T-helper 2 cell treated with Interferon-gamma antibody and Interleukin-4, amounts not matched to agents 100 ng/mL and 5 ng/mL, for 36 hours (primary cell): ENCODE measurements at regions not wholly inside any gene's neighbourhood (a gene's known extent, or its start where the extent isn't known, plus 50 kb on each side); places are given as distances from the start of the nearest gene placed in this dataset.

Source experiments
- intact Hi-C: fragments of 100-400 bp; cut with micrococcal nuclease; formaldehyde crosslinking; loops from one replicate; pipeline ENCODE4 v1.15.1; 2023

DNA sequence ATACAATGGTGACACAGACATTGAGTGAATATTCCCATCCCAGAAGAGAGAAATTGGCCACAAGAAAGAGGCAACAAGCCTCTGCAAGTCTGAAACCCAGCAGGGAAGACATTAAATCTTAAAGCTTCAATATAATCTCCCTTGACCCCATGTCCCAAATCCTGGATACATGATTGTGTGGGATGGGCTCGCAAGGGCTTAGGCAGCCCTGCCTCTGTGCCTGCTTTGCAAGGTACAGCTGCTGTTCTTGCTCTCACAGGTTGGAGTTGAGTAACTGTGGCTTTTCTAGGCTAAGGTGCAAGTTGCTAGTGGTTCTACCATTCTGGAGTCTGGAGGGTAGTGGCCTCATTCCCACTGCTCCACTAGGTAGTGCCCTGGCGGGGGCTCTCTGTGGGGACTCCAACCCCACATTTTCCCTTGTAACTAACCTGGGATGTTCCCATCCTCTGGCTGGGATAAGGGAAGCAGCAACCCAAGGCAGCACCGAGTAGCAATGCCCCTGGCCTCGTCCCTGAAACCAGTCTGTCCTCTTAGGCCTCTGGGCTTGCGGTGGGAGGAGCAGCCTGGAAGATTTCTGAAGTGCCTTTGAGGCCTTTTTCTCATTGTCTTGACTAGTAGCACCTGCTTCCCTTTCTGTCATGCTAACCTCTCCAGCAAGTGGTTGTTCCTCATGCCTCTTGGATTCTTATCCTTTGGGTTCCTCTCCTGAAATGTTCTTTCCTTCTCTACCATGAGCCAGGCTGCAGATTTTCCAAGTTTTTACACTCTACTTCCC, 90.0 kb downstream of the FAM174B start:
- intact Hi-C loops: no loop called here

DNA sequence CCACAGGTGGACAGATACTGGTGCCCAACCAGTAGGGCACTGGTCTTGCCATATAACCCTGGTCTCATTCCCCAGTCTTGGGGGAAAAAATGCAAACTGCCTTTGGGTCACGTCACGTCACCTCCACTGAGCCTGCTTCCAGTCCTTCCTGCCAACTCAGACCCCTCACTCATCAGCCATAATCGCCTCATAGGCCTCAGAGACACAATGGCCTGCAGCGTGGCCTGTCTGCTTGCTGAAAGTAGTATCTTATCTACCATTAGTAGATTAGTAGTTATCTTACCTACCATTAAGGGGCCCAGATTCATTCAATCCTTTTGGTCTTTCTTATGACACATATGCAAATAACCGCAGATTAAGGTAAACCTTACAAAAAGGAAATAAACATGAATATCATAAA, 93.8 kb downstream of the FAM174B start:
- intact Hi-C loops: no loop called here

DNA sequence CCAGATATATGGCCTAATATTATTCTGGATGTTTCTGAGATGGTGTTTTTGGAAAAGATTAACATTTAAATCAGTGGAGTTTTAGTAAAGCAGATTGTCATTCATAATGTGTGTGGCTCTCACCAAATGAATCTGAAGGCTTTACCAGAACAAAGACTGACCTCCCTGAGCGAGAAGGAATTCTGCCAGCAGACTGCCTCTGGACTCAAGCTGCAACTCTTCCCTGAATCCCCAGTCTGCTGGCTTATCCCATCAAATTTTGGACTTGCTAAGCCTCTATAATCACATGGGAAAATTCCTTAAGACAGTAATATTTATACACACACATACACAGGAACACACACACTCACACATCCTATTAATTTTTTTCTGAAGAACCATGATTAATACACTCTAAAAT, 102.3 kb downstream of the FAM174B start:
- intact Hi-C loops: no loop called here

DNA sequence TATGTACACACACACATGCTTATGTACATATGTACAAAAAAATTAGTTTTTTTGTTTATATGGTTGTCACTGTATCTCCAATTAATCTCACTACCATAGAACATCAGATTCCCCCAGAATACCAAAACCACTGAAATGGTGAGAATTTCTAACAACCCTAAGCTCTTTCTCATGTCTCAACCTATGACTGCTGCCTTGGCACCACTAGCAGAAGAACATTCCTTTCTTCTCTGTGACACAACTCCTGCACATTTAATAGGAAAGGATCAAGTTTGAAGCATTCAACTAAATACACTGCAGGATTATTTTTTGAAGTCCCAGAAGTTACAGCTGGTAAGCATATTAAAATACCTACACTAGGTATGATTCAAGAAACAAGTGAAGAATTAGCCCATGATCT, 109.6 kb downstream of the FAM174B start:
- intact Hi-C loops: no loop called here

DNA sequence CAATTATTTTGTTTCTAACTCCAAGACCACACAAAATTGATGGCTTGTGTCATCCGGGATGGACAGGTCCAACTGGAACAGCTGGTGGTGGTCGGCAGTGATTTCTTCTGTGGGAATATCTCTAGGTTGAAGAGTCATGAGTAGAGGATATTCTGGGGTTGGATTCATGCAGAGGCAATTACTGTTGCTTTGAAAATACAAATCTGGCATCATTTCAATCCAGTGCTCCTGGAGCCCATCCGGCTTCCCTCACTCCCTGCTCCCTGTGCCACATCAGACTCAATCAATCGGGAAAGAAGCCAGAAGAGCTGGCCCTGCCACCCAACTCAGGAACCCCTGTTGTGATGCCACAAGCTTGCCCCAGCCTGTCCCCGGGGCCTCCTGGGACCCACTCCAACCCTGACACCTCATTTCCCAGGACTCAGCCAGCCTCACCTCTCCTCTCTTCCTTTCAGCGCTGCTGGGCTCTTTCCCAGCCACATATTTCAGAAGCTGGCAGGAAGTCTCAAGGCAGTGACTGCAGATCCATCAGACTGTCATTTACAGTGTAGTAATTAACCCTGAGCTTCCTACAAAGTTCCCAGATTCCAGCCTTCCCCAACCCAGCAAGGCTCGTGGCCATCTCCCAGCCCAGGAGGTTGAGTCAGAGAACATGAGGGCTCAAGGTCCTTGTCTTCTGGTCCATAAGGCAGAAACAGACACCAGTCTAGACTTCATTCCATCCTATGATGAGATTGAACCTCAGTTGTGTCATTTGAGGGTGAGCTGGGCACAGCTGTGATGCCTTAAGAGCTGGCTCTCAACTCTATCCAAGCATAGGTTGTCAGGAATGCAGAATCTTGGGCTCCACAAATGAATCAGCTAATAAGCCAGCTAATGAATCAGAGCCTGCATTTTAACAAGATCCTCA, 114.0 kb downstream of the FAM174B start:
- intact Hi-C loops: no loop called here

DNA sequence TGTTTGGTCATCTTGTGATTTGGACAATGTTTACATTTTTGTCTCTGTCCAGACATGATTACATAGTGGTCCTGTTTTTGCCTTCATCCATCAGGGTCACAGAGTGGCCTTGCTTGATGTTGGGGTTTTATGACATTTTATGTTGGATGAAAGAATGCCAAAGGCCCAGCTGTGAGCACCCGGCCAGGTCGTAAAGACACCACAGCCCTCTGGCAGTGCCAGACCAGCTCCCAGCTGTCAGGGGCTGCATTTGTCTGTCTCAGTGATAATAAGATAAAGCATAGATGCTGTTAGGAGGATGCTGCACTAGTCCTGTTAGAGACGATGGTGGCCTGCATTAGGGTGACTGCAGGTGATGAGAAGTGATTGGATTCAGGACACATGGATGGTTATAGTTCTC, 117.5 kb downstream of the FAM174B start:
- intact Hi-C loops: no loop called here

DNA sequence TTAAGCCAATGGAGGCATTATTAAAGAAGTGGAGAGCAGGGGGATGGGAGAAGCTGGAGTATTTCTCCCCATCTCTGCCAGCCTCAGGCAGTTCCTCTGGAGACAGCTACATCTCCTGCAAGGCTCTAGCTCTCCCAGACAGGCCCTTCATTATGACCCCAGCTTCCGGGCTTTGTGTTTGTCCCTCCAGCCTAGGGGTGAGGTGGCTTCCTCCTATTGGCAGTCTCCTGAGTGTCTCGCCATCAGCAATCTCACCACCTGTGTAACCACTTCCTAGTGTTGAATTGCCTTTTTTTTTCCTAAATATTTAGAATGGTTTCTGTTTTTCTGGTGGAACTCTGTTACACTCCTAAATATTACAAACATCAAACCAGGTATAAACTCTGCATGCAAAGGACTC, 122.3 kb downstream of the FAM174B start:
- intact Hi-C loops: no loop called here

DNA sequence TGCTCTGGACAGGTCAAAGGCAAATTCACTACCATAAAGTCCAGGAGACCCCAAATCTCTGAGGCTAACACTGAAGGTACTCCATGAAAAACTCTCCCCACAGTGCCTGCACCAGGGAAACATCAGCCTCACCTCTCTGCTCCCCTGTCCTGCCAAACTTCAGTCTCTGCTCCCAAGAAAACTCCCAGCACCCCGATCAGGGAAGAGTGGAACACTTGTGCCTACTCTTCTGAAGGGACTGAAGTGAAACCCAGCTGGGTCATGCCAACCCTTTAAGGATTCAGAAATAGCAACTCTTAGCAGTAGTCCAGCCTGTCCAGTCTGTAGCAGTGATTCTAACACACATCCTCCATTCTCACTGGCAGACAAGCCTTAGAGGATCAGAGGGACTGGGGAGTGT, 124.2 kb downstream of the FAM174B start:
- intact Hi-C loops: no loop called here

DNA sequence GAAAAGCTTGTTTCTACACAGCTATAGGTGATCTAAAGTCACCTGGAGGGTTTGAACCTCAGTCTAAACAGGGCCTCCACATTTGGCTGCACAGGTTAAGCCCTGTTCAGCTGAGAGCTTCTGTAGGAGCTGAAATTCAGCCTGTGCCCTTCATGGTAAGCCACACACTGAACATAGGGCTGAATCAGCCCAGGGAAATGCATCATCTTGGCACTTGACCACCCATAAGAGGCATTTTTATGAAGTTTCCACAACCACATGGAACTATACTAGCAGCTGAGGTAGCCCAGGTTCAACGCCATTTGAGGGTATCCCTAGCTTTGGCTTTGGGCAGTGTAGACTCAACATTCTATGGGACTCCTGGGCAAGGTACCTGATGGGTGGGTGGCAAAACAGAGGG, 126.8 kb downstream of the FAM174B start:
- intact Hi-C loops: no loop called here

DNA sequence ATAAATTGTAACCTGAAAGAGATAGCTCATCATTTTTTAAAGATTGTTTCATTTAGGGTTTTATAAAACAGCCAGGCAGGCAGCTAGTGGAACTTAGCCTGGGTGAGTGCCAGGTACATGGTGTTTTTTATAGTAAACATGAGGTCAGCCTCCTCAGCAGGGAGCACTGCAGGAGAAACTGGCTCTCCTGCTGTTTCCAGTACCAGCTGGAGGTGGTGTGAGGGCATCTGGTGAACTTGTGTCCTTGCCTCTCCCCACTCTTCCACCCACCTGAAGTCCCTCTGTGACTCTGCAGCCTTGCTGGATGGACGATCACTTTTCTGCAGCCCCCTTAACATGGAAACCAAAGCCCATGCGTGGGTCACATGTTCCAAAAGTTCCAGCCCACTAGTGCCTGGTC, 128.4 kb downstream of the FAM174B start:
- intact Hi-C loops: no loop called here

DNA sequence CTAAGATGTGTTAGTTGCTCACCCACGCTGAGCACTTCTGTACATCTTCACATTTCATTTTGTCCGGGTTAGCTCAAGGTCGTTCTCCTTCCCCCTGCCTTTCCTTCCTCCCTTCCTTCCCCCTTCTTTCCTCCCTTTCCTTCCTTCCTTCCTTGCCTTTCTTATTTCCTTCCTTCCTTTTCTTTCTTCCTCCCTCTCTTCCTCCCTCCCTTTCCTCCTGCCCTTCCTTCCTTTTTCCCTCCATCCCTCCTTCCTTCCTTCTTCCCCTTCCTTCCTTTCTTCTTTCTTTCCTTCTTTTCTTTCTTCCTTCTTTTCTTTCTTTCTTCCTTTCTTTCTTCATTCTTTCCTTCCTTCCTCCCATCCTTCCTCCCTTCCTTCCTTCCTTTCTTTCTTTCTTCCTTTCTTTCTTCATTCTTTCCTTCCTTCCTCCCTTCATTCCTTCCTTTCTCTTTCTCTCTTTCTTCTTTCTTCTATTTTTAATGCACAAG, 129.8 kb downstream of the FAM174B start:
- intact Hi-C loops: no loop called here

DNA sequence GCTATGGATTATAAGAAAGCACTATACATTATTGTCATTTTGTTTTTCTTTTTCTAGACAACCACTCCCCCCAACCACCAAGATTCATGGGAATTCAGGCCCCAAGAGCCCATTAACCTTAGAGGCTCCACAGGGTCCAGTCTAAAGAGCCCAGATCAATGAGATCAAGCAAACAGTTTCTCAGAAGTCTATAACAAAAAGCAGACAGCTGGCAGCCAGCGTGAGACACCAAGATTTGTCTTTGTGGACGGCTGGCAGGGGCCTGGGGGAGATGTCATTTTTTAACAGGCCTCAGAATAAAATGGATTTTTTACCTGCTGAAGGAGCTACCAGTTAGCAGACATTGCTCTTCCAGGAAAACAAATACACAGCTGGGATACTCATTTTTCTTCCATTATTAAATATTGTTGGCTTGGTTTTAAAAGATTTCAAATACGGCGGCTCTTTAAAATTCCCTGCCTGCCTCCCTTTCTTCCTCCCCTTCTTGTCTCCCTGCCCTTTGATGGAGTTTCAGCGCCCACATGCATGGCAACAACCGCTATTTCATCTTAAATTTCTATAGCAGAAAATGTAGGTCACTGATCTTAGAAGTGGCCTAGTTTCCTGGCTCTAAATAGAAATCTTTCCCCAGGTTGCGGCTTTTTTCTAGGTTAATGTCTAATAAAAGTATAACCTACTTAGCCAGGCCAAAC, 130.6 kb downstream of the FAM174B start:
- intact Hi-C loops: no loop called here

DNA sequence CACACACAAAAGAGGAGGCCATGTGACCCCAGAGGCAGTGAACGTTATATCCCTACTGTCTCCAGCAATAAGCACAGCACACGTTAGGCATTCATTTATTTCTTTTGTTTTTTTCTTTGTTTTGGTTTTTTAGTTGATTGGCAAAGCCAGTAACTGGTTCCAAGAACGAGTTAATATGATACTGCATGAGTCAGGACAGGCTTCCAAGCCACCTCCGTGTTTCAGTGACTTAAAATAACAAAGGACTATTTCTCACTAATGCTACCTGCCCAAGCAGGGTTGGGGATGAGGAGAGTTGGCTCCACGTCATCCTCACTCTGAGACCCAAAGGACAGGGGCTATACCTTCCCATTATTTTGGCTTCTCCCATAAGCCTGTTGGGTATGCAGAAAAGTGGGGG, 130.5 kb downstream of the ST8SIA2 start:
- intact Hi-C loops: no loop called here

DNA sequence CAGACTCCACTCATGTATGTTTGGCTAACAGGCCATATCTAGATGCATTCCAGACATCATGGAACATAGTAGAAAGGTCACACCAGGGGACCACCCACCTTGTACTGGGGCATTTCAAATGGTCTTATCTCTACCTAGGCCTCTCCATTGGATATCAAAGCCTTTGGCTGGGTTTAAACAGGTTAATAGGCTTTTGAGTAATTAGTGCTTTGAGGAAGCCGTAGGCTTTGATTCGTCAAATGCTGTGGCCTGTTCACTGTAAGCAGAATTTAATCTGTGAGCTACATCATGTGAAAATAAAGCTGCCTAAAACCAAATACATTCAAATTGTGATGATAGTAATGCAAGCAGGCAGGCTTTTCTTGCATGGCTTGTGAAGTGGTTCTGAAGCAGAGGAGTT, 129.5 kb downstream of the ST8SIA2 start:
- intact Hi-C loops: no loop called here

DNA sequence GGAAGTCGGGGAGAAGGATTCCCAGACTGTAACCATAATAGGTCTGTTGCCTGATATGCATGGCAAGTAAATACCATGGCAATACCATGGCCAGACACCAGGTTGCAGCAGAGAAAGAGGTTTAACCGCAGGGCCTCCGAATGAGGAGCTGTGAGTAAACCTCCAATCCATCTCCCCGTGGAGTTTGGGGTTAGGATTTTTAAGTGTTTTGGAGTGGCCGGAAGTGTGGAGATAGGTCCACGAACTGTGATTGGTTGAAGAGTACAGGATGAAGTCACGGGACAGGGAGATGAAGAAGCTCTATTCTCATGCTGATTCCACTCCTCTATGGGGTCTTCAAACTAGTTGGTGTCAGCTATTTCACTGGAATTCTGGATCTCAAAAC, 127.9 kb downstream of the ST8SIA2 start:
- intact Hi-C loops: loop anchor here (1.0 kb wide), 1 partner anchor 193 kb away; no protein-coding TSS in a partner anchor

DNA sequence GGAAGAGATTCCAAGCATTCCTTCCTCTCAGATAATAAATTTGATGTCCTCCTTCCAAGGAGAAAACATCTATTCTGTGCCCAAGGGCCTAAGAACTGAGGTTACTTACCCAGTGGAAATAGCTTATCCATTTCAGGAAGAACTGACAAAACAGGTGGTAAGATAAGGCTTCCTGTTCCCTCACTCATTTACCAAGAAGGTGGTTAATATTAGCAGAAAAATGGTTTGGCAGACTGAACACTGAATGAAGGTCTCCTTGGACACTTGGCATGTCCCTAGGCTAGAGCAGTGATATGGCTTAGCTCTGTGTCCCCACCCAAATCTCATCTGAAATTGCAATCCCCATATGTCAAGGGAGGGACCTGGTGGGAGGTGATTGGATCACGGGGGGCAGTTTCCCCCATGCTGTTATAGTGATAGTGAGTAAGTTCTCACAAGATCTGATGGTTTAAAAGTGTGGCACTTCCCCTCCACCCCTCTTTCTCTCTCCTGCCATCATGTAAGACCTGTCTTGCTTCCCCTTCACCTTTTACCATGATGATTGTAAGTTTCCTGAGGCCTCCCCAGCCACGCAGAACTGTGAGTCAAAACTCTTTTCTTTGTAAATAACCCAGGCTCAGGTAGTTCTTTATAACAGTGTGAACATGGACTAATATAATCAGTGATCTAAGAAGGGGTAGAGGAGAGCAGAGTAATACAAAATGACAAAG, 127.4 kb downstream of the ST8SIA2 start:
- intact Hi-C loops: loop anchor here (1.0 kb wide), 1 partner anchor 193 kb away; no protein-coding TSS in a partner anchor

DNA sequence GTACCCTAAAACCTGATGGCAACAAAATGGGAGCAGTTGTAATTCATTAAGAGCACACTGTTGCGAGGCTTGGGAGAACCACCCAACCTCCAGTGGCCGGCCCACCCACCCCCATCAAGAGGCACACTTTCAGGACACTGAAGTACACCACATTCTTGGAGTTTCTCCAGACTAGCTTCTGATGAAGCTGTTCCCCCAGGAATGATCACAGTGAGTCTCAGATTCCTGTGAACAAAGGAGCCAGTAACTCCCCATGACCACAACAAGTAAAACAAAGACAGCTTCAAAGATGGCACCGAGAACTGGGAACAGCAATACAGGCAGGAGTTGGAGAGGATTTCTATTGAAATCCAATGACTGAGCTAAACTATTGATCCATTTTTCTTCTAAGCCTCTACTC, 126.0 kb downstream of the ST8SIA2 start:
- intact Hi-C loops: no loop called here
